OCI-LY1 (cell line): ENCODE measurements at regions not wholly inside any gene's neighbourhood (a gene's known extent, or its start where the extent isn't known, plus 50 kb on each side); places are given as distances from the start of the nearest gene placed in this dataset.
"Not testable (repeated sequence)": the region's sequence is repeated elsewhere in the genome, so short reads cannot be mapped to it uniquely, and the experiment has no call there.

Experiments used
- H2AFZ ChIP-seq: fragments of 200-600 bp; sonication (generic), shearing (Covaris generic); 2 replicates; pipeline ENCODE4 v1.6.0; 2014; ENCODE audit warnings: antibody characterized with exemption, mild to moderate bottlenecking, low read length
- H3F3A ChIP-seq: fragments of 200-600 bp; sonication (generic), shearing (Covaris generic); 2 replicates; pipeline ENCODE4 v1.6.0; 2014; ENCODE audit warnings: mild to moderate bottlenecking, antibody characterized with exemption, low read length, moderate library complexity; ENCODE audit not compliant: insufficient read depth
- H3K27ac ChIP-seq: fragments of 200-600 bp; sonication (generic); 2 replicates; pipeline ENCODE4 v1.5.1; 2014; ENCODE audit warnings: low read length, mixed run types, mild to moderate bottlenecking, low read depth; ENCODE audit not compliant: poor library complexity, severe bottlenecking
- H3K27me3 ChIP-seq: fragments of 200-600 bp; sonication (generic); 2 replicates; pipeline ENCODE4 v1.6.0; 2014; ENCODE audit warnings: antibody characterized with exemption, mild to moderate bottlenecking, low read length, moderate library complexity; ENCODE audit not compliant: insufficient read depth
- H3K36me3 ChIP-seq: fragments of 200-600 bp; sonication (generic); 2 replicates; pipeline ENCODE4 v1.6.1; 2014; ENCODE audit warnings: mild to moderate bottlenecking, antibody characterized with exemption, low read length, moderate library complexity, mixed read lengths; ENCODE audit not compliant: insufficient read depth
- H3K4me1 ChIP-seq: fragments of 200-600 bp; sonication (generic); 2 replicates; pipeline ENCODE4 v1.5.1; 2014; ENCODE audit warnings: mild to moderate bottlenecking, low read length, moderate library complexity; ENCODE audit not compliant: insufficient read depth, severe bottlenecking
- H3K4me2 ChIP-seq: fragments of 200-600 bp; sonication (generic), shearing (Covaris generic); 2 replicates; pipeline ENCODE4 v1.6.1; 2014; ENCODE audit warnings: low read length
- H3K4me3 ChIP-seq: fragments of 200-600 bp; sonication (generic); 2 replicates; pipeline ENCODE4 v1.5.1; 2014; ENCODE audit warnings: low read length, low read depth, mild to moderate bottlenecking, mixed read lengths; ENCODE audit not compliant: poor library complexity, severe bottlenecking
- H3K79me2 ChIP-seq: fragments of 200-600 bp; shearing (Covaris generic); 2 replicates; pipeline ENCODE4 v1.6.1; 2016; ENCODE audit warnings: mixed run types, low read length, mixed read lengths; ENCODE audit not compliant: insufficient read depth
- H3K9ac ChIP-seq: fragments of 200-600 bp; sonication (generic), shearing (Covaris generic); 2 replicates; pipeline ENCODE4 v1.6.1; 2014; ENCODE audit warnings: mild to moderate bottlenecking, low read length, mixed read lengths
- H3K9me2 ChIP-seq: fragments of 200-600 bp; sonication (generic), shearing (Covaris generic); 2 replicates; pipeline ENCODE4 v1.6.1; 2014; ENCODE audit warnings: low read depth, mild to moderate bottlenecking, low read length, mixed read lengths
- H3K9me3 ChIP-seq: fragments of 200-600 bp; shearing (Covaris generic); 2 replicates; pipeline ENCODE4 v1.6.1; 2014; ENCODE audit warnings: low read length, mixed read lengths
- H4K20me1 ChIP-seq: fragments of 200-600 bp; sonication (generic), shearing (Covaris generic); 2 replicates; pipeline ENCODE4 v1.6.0; 2016; ENCODE audit warnings: mild to moderate bottlenecking, low read length; ENCODE audit not compliant: insufficient read depth

DNA sequence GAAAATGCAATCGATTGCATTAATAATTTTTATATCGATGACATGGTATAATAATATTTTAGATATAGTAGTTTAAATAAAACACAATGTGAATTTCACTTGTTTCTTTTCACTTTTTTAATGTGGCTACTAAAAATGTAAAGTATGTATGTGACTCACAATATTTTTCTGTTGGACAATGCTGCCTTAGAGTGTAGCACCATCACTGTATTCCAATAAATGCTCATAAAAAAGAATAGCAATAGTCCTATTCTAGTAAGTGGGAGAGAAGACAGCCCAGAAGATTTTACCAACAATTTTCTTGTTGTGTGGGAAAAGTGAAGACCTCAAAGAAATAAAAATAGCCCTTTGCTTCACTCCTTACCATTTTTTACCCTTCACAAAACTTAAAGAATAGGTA lies 79.8 kb downstream of the FOXD4L6 start:
- H3K9me3 ChIP-seq, H3K4me1 ChIP-seq, H4K20me1 ChIP-seq, H3K36me3 ChIP-seq, H3K27me3 ChIP-seq, H3K9ac ChIP-seq, H3K4me3 ChIP-seq, H3K4me2 ChIP-seq, H3K27ac ChIP-seq, H2AFZ ChIP-seq, H3K79me2 ChIP-seq, H3K9me2 ChIP-seq, H3F3A ChIP-seq: not testable (repeated sequence)

DNA sequence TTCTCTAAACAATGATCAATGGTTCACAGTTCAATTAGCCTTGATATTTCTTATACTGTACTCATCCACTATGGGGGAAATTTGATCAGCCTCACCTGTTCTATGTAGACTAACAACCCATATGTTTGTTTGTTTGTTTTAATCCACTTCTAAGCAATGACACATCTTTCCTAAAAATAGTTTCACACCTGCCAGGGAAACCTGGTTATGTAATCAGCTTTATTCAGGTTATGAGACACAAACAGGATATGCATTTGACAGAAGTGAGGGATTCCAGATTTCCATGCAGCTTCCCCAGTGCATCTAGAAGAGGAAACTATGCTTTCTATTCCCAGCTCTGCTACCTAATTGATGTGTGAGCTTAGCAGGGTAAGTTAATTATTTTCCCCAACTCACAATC lies 80.7 kb downstream of the FOXD4L6 start:
- H3K27ac ChIP-seq, H3K4me2 ChIP-seq, H2AFZ ChIP-seq, H4K20me1 ChIP-seq, H3K36me3 ChIP-seq, H3K27me3 ChIP-seq, H3K9ac ChIP-seq, H3K4me1 ChIP-seq, H3K4me3 ChIP-seq, H3K79me2 ChIP-seq, H3K9me3 ChIP-seq, H3K9me2 ChIP-seq, H3F3A ChIP-seq: not testable (repeated sequence)

DNA sequence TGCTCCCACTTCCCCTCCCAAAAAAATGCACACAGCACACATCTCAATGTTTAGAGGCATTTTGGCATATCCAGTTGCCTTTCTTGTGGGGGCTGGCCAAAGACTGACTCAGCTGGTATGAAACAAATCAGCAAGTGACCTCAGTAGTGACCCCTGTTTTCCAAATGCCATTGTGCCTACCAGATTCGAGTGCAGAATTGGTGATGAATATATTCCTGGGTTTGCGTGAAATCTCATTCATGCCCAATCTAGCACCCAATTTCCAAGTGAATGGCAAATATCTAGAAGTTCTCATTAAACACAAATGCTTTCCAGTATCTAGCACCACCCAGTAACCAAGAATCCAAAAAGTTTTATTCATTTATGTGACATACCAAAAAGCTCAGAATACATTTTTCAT lies 83.6 kb downstream of the FOXD4L6 start:
- not testable (repeated sequence) for H3K27ac ChIP-seq, H3K4me3 ChIP-seq, H3K4me1 ChIP-seq, H4K20me1 ChIP-seq, H3K4me2 ChIP-seq, H3K27me3 ChIP-seq, H3F3A ChIP-seq, H3K9ac ChIP-seq, H3K9me2 ChIP-seq, H3K79me2 ChIP-seq, H3K9me3 ChIP-seq, H2AFZ ChIP-seq, H3K36me3 ChIP-seq

DNA sequence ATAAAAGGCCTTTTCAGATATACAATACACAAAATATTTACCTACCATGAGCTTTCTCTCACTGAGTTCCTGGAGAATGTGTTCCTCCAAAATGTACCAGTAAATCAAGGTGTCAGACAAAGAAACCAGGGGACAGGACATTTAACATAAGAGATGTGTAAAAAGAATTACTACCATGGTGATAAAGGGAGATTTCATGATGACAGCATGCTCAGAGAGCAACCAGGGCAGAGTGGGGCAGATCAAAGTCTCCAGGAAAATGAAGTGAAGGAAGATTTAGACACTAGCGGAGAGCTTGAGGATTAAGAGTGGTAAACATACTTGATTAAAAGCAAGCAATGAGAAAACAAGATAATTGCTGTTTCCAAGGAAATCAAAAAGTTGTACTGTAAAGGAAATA lies 85.0 kb downstream of the FOXD4L6 start:
- not testable (repeated sequence) for H3K9me2 ChIP-seq, H3F3A ChIP-seq, H2AFZ ChIP-seq, H3K79me2 ChIP-seq, H3K4me3 ChIP-seq, H3K36me3 ChIP-seq, H3K9me3 ChIP-seq, H3K4me2 ChIP-seq, H3K9ac ChIP-seq, H4K20me1 ChIP-seq, H3K27ac ChIP-seq, H3K27me3 ChIP-seq, H3K4me1 ChIP-seq

DNA sequence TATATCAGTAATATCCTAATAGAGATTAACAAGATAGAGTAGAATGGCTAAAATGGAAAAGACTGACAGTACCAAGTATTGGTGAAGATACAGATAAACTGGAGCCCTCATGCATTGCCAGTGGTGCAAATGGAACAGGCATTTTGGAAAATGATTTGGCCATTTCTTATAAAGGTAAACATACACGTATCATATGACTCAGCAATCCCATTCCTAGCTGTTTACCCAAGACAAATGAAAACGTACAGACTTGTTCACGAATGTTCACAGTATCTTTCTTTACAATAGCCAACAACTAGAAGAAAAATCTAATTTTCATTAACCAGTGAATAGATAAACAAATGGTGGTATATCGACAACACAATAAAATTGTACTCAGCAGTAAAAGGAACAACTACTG lies 86.4 kb downstream of the FOXD4L6 start:
- not testable (repeated sequence) for H4K20me1 ChIP-seq, H3K4me3 ChIP-seq

DNA sequence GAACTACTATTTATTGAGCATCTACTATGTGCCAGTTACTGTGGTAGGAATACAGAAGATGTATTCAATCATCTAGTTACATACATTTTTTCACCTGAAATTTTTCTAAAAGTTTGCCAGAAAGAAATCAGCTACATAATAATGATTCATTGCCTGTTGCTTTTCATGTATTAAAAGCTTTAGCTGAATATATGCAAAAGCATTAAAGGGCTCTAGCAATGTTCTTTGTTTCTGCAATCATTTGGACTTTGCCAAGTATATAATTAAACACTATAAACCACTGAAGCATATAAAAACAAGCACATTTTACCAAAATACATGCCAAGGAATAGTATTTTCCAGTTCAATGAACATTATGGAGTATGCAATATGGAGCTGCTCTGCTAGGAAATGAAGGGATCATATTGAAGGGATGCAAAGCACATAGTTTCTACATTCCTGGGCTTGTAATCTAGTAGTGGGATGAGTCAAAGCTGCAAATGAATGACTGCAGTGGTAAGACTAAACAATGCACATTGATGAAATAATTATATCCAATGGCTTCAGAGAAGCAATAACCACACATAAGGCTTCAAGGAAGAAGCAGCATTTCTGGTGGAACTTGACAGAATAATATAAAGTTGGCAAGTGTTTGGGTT lies 87.7 kb downstream of the FOXD4L6 start:
- not testable (repeated sequence) for H3K79me2 ChIP-seq, H3K4me1 ChIP-seq, H2AFZ ChIP-seq, H3K36me3 ChIP-seq, H3K9ac ChIP-seq, H3K9me3 ChIP-seq, H3K27ac ChIP-seq, H3K9me2 ChIP-seq, H3K4me2 ChIP-seq, H4K20me1 ChIP-seq, H3K4me3 ChIP-seq, H3K27me3 ChIP-seq, H3F3A ChIP-seq

More for the DNA sequence above, 86.4 kb downstream of the FOXD4L6 start:
- H3K36me3 ChIP-seq, H3K4me1 ChIP-seq, H3K9me3 ChIP-seq, H3K79me2 ChIP-seq, H3F3A ChIP-seq, H3K9ac ChIP-seq, H3K4me2 ChIP-seq, H3K27me3 ChIP-seq, H3K9me2 ChIP-seq, H2AFZ ChIP-seq, H3K27ac ChIP-seq: not testable (repeated sequence)

DNA sequence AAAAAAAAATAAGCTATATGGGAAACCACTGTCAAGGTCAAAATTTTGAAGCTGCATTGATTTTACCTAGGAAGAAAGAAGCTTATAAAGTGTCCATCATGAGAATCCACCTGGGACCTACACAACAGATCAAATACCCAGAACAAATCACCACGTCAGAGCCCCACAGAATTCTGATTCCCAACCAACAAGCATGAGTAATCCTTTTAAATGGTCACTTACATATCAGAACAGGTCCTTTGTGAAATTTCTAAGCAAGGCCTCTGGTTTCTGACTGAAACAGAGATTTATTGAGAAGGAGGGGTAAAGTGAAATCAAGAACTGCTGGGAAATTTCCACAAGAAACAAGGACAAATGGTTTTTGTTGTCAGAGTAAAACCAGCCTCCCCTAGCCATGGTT lies 93.2 kb downstream of the FOXD4L6 start:
- not testable (repeated sequence) for H3K4me2 ChIP-seq, H3K4me1 ChIP-seq, H3K9me2 ChIP-seq, H3K9ac ChIP-seq, H4K20me1 ChIP-seq, H3K36me3 ChIP-seq, H3K4me3 ChIP-seq, H3F3A ChIP-seq, H2AFZ ChIP-seq, H3K27ac ChIP-seq, H3K27me3 ChIP-seq, H3K9me3 ChIP-seq, H3K79me2 ChIP-seq

DNA sequence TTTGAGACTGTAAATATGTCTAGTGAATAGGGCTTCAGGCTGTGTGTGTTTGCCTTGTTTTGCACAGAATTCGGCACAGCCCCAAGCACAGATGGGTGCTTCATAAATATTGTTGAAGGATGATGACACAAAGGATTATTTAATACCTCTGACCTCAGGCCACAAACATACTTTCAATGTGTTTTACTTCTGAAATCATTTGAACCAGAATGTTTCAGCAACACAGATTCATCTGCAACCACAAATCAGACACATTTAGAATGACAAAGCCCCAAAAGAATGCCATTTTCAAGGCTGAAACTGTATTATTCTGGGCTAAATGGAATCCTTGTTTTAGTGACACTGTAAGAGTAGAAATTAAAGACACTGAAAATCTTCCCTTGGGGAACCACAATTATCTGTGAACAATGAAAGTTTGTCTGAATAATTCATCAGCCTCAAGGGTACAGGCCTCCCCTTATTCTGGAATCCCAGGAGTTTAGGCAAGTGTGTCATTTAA lies 93.7 kb downstream of the FOXD4L6 start:
- H3F3A ChIP-seq, H3K4me1 ChIP-seq, H3K27me3 ChIP-seq, H3K36me3 ChIP-seq, H3K27ac ChIP-seq, H3K9me2 ChIP-seq, H2AFZ ChIP-seq, H4K20me1 ChIP-seq, H3K9me3 ChIP-seq, H3K79me2 ChIP-seq, H3K9ac ChIP-seq, H3K4me3 ChIP-seq, H3K4me2 ChIP-seq: not testable (repeated sequence)
